Loucy (cell line): ENCODE measurements at regions not wholly inside any gene's neighbourhood (a gene's known extent, or its start where the extent isn't known, plus 50 kb on each side); places are given as distances from the start of the nearest gene placed in this dataset.

Experiments used
- CTCF ChIP-seq: fragments of 200-600 bp; sonication (generic); conservative IDR thresholded peaks from 2 replicates; pipeline ENCODE4 v1.5.1; 2014; ENCODE audit warnings: mild to moderate bottlenecking, antibody characterized with exemption, low read length
- EZH2phosphoT487 ChIP-seq: fragments of 200-600 bp; IDR thresholded peaks from 2 replicates; pipeline ENCODE4 v1.6.1; 2018; ENCODE audit warnings: antibody characterized with exemption, mild to moderate bottlenecking, moderate library complexity, borderline replicate concordance

DNA sequence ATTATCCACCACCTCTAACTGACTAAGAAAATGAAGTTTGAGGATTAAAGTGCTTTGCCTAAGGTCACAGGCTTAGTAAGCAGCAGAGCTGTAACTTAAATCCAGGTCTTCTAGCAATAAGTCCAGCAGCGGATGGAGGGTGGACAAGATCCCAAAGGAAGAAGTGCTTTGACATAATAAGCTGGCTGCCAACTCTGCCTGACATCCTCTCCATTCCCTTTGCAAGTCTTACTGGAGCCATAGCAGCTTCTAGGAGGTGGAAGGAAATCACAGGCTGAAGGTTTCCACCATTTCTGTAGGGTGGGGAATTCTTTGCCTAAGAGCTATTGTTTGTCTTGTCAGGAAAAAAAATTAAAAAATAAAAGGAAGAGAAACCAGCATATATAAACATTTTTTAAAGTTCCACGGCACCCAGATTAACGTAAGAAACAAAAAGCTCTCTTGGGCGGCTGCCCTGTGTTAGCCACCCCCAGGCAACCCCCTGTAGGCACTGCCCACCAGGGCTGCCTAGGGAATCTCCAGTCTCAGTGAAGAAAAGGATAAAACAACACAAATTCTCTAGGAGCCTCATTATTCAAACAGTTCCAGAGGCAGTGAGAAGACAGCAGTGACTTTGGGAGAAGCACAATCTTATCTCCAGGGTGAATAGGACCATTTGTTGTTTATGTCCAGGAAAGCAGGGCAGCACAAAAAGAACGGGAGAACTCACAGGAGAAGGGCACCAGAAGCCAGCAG, 380.8 kb upstream of the CADM1 start:
- TF ChIP-seq CTCF (no peak), EZH2phosphoT487 (no peak)
